IMR-90 (cell line): ENCODE measurements at regions not wholly inside any gene's neighbourhood (a gene's known extent, or its start where the extent isn't known, plus 50 kb on each side); places are given as distances from the start of the nearest gene placed in this dataset.
"Not testable (repeated sequence)": the region's sequence is repeated elsewhere in the genome, so short reads cannot be mapped to it uniquely, and the experiment has no call there.

ENCODE experiments used
- ATAC-seq: fragments of 200-7000 bp; cut with Tn5 transposase; 2 replicates; pipeline ENCODE4 v1.9.1; 2020; ENCODE audit warnings: low read depth, mild to moderate bottlenecking, moderate library complexity
- BruUV-seq: library from RNA; stranded (reverse); fragments of 400-500 nt; replicated peaks from 2 replicates; lab custom pipeline; 2021; lab: Mats Ljungman, UMichigan
- CTCF ChIA-PET: fragments of 300-600 bp; formaldehyde crosslinking; extraction: SDS; loops from one replicate; lab custom pipeline; 2021; ENCODE audit warnings: antibody characterized with exemption; lab: Yijun Ruan, JAX
- POLR2A ChIA-PET: fragments of 300-600 bp; sonication (Branson Sonifier 250); formaldehyde crosslinking; loops from one replicate; lab custom pipeline; 2022; ENCODE audit warnings: antibody characterized with exemption; ENCODE audit not compliant: unreplicated experiment; lab: Charles Lee
- DNase-seq: peaks from one replicate; pipeline ENCODE4 v3.0.0; 2013
- H2AFZ ChIP-seq: replicated peaks from 2 replicates; pipeline ENCODE3; 2013; ENCODE audit warnings: low read length, mild to moderate bottlenecking; ENCODE audit not compliant: poor library complexity
- H2AK5ac ChIP-seq: 2 replicates; pipeline ENCODE4 v1.6.1; 2013; ENCODE audit warnings: low read depth, low read length, inconsistent platforms
- H2AK9ac ChIP-seq: replicated peaks from 2 replicates; pipeline ENCODE3; 2013; ENCODE audit warnings: mild to moderate bottlenecking, low read depth, low read length, moderate library complexity; ENCODE audit not compliant: poor library complexity
- H2BK120ac ChIP-seq: 2 replicates; pipeline ENCODE4 v1.6.1; 2013; ENCODE audit warnings: low read depth, low read length, inconsistent platforms
- H2BK15ac ChIP-seq: 3 replicates; pipeline ENCODE4 v1.6.1; 2013; ENCODE audit warnings: low read depth, low read length, inconsistent platforms
- H2BK20ac ChIP-seq: 2 replicates; pipeline ENCODE4 v1.6.1; 2013; ENCODE audit warnings: low read depth, mild to moderate bottlenecking, inconsistent platforms, low read length, moderate library complexity
- H2BK5ac ChIP-seq: 2 replicates; pipeline ENCODE4 v1.6.1; 2013; ENCODE audit warnings: mild to moderate bottlenecking, low read depth, low read length, inconsistent platforms; ENCODE audit not compliant: poor library complexity, severe bottlenecking
- H3K14ac ChIP-seq: replicated peaks from 2 replicates; pipeline ENCODE4 v1.6.1; 2013; ENCODE audit warnings: low read depth, low read length, inconsistent platforms
- H3K18ac ChIP-seq: 2 replicates; pipeline ENCODE4 v1.6.1; 2013; ENCODE audit warnings: low read depth, low read length, control low read depth
- H3K23ac ChIP-seq: 2 replicates; pipeline ENCODE4 v1.6.1; 2013; ENCODE audit warnings: low read depth, low read length, inconsistent platforms
- H3K27ac ChIP-seq: 2 replicates; pipeline ENCODE4 v1.5.1; 2013; ENCODE audit warnings: mild to moderate bottlenecking, control low read depth, low read length; ENCODE audit not compliant: insufficient read depth
- H3K27me3 ChIP-seq: 2 replicates; pipeline ENCODE4 v1.6.1; 2013; ENCODE audit warnings: low read length; ENCODE audit not compliant: control insufficient read depth, insufficient read depth
- H3K36me3 ChIP-seq: 2 replicates; pipeline ENCODE4 v1.6.1; 2013; ENCODE audit warnings: low read length, mixed read lengths; ENCODE audit not compliant: control insufficient read depth, insufficient read depth
- H3K4ac ChIP-seq: 2 replicates; pipeline ENCODE4 v1.6.1; 2013; ENCODE audit warnings: low read depth, low read length, inconsistent platforms
- H3K4me1 ChIP-seq: 2 replicates; pipeline ENCODE4 v1.6.1; 2013; ENCODE audit warnings: low read length, mixed read lengths; ENCODE audit not compliant: control insufficient read depth, insufficient read depth
- H3K4me2 ChIP-seq: 2 replicates; pipeline ENCODE4 v1.6.1; 2013; ENCODE audit warnings: low read depth, mild to moderate bottlenecking, control low read depth, low read length, moderate library complexity
- H3K4me3 ChIP-seq: 2 replicates; pipeline ENCODE4 v1.5.1; 2013; ENCODE audit warnings: low read depth, mild to moderate bottlenecking, control low read depth, low read length, moderate library complexity; ENCODE audit not compliant: insufficient read depth
- H3K56ac ChIP-seq: 2 replicates; pipeline ENCODE4 v1.6.1; 2013; ENCODE audit warnings: low read length, inconsistent platforms; ENCODE audit not compliant: insufficient read depth; ENCODE audit errors: extremely low read depth
- H3K79me1 ChIP-seq, 2 experiments: 2 replicates each; pipeline ENCODE4 v1.6.1; 2013; ENCODE audit warnings: low read length in 2 of 2, inconsistent platforms in 1 of 2, low read depth in 1 of 2
- H3K9ac ChIP-seq: 2 replicates; pipeline ENCODE4 v1.6.1; 2013; ENCODE audit warnings: low read depth, low read length, control low read depth
- H3K9me1 ChIP-seq: 2 replicates; pipeline ENCODE4 v1.6.1; 2013; ENCODE audit warnings: low read length, inconsistent platforms; ENCODE audit not compliant: insufficient read depth
- H3K9me3 ChIP-seq: 2 replicates; pipeline ENCODE4 v1.6.1; 2013; ENCODE audit warnings: low read length; ENCODE audit not compliant: control insufficient read depth, insufficient read depth
- H4K20me1 ChIP-seq: 2 replicates; pipeline ENCODE4 v1.6.1; 2013; ENCODE audit warnings: low read length, inconsistent platforms; ENCODE audit not compliant: insufficient read depth
- H4K5ac ChIP-seq: 2 replicates; pipeline ENCODE4 v1.6.1; 2013; ENCODE audit warnings: mild to moderate bottlenecking, low read depth, low read length, control low read depth
- H4K8ac ChIP-seq, 2 experiments: 2 replicates each; pipeline ENCODE4 v1.6.1; 2013; ENCODE audit warnings: low read depth in 2 of 2, low read length in 2 of 2, control low read depth in 1 of 2, inconsistent platforms in 1 of 2
- H4K91ac ChIP-seq: 2 replicates; pipeline ENCODE4 v1.6.1; 2013; ENCODE audit warnings: low read depth, low read length, inconsistent platforms; ENCODE audit not compliant: insufficient read depth
- CTCF ChIP-seq: conservative IDR thresholded peaks from 2 replicates; pipeline ENCODE4 v1.5.1; 2012; ENCODE audit warnings: mild to moderate bottlenecking, low read depth, low read length, improper control_type of control experiment
- NFE2L2 ChIP-seq: fragments of 150-350 bp; IDR thresholded peaks from 2 replicates; pipeline ENCODE4 v1.6.1; 2016; ENCODE audit warnings: low read depth, mild to moderate bottlenecking, low read length
- POLR2A ChIP-seq: IDR thresholded peaks from 2 replicates; pipeline ENCODE4 v1.6.1; 2012; ENCODE audit warnings: mild to moderate bottlenecking, low read depth, low read length
- WGBS, 2 experiments: methylation state at CpG; one replicate each; pipeline versions ENCODE4 v1.1.5 to v1.1.7; 2013; ENCODE audit warnings: missing lambda C conversion rate in 2 of 2; ENCODE audit not compliant: insufficient read length in 1 of 2; ENCODE audit errors: extremely low coverage in 2 of 2; 5-methylcytosine and 5-hydroxymethylcytosine counted together
- dilution Hi-C: fragments of 300-500 bp; cut with HindIII; formaldehyde crosslinking; loops from one replicate; pipeline ENCODE4 v1.14.3; 2018; ENCODE audit warnings: low sequenced_read_pairs; ENCODE audit not compliant: unreplicated experiment
- in situ Hi-C: fragments of 300-500 bp; cut with MboI; formaldehyde crosslinking; loops from 3 replicates; pipeline ENCODE4 v1.14.3; 2019; ENCODE audit warnings: low sequenced_read_pairs, inconsistent platforms, mixed read lengths
- intact Hi-C: fragments of 100-400 bp; cut with micrococcal nuclease; formaldehyde crosslinking; loops from 2 replicates; pipeline ENCODE4 v1.10.0; 2022

- Histone ChIP-seq H2AFZ (no peak overlapping the region), H3K4me2 (no peak overlapping the region), H3K27me3 (no peaks in the 10 kb centered on the region), H3K9ac (no peak overlapping the region), H3K4me1 (peaks cover 13% of the 10 kb centered on the region), H3K27ac (no peak overlapping the region), H3K79me1 (no peaks in the 10 kb centered on the region), H3K56ac (no peak overlapping the region), H3K4me3 (no peak overlapping the region), H3K18ac (no peak overlapping the region), H4K91ac (no peak overlapping the region), H2AK9ac (no peak overlapping the region), H4K8ac (no peak overlapping the region), H3K9me1 (peaks cover 14% of the 10 kb centered on the region), H2BK5ac (no peak overlapping the region), H3K9me3 (no peaks in the 10 kb centered on the region), H2BK120ac (no peak overlapping the region), H2BK15ac (no peak overlapping the region), H4K20me1 (no peaks in the 10 kb centered on the region), H4K5ac (no peak overlapping the region), H3K4ac (no peak overlapping the region), H3K23ac (no peak overlapping the region), H3K36me3 (no peaks in the 10 kb centered on the region), H3K14ac (no peak overlapping the region), H2BK20ac (no peak overlapping the region), H2AK5ac (no peak overlapping the region)
- ATAC-seq (no peak), DNase-seq (no peak)
- intact Hi-C loops (no loop called here), in situ Hi-C loops (no loop called here), dilution Hi-C loops (no loop called here)
- ChIA-PET CTCF (no interaction called here), POLR2A (no interaction called here)
- TF ChIP-seq POLR2A (no peak), CTCF (no peak), NFE2L2 (no peak)
- BruUV-seq, result no TSS peak
- WGBS, 2 experiments, result no CpG with 5 or more reads among the region's 1 CpG
These were observed 115.3 kb upstream of the ECI2 start for GRCh38 chr6:4250645-4251044.

GRCh38 chr6:4243832-4244231, 108.5 kb upstream of the ECI2 start:
- H4K20me1 ChIP-seq, POLR2A ChIA-PET, H3K56ac ChIP-seq, H3K14ac ChIP-seq, H2BK15ac ChIP-seq, H3K9me1 ChIP-seq, CTCF ChIA-PET, H3K4ac ChIP-seq, intact Hi-C loops, H4K5ac ChIP-seq, H3K27ac ChIP-seq, H2BK20ac ChIP-seq, H3K23ac ChIP-seq, H2AK9ac ChIP-seq, H2AK5ac ChIP-seq, H4K8ac ChIP-seq, H3K4me3 ChIP-seq, H2BK120ac ChIP-seq, H3K4me1 ChIP-seq, H2AFZ ChIP-seq, H2BK5ac ChIP-seq, H3K4me2 ChIP-seq, BruUV-seq, H3K27me3 ChIP-seq, ATAC-seq, DNase-seq, H4K91ac ChIP-seq, H3K18ac ChIP-seq, H3K36me3 ChIP-seq, H3K79me1 ChIP-seq, in situ Hi-C loops, dilution Hi-C loops, H3K9ac ChIP-seq, H3K9me3 ChIP-seq: not testable (repeated sequence)
- no CpG with 5 or more reads among the region's 1 CpG for WGBS, 2 experiments
